K562 (cell line): ENCODE measurements at regions not wholly inside any gene's neighbourhood (a gene's known extent, or its start where the extent isn't known, plus 50 kb on each side); places are given as distances from the start of the nearest gene placed in this dataset.

ENCODE experiments used
- ATAC-seq: fragments of 200-7000 bp; cut with Tn5 transposase; 3 replicates; pipeline ENCODE4 v1.9.1; 2020; ENCODE audit warnings: moderate library complexity
- BruUV-seq: library from RNA; stranded (reverse); fragments of 400-500 nt; replicated peaks from 2 replicates; lab custom pipeline; 2021; lab: Mats Ljungman, UMichigan
- CTCF ChIA-PET: fragments of 300-600 bp; formaldehyde crosslinking; extraction: SDS; loops from one replicate; lab custom pipeline; 2021; ENCODE audit warnings: low intra/inter-chr PET ratio; lab: Yijun Ruan, JAX
- POLR2A ChIA-PET: fragments of 300-600, 350-650 bp; sonication (Branson Sonifier 250); formaldehyde crosslinking; extraction: SDS; loops from one replicate; lab custom pipeline; 2021; ENCODE audit warnings: antibody characterized with exemption, inconsistent platforms; lab: Yijun Ruan, JAX
- DNase-seq, 4 experiments: peaks; one replicate each; pipeline versions ENCODE4 v3.0.0 to v3.0.0-alpha.2; 2011 to 2018; ENCODE audit warnings: low spot score in 3 of 4, mixed read lengths in 3 of 4; ENCODE audit errors: extremely low read depth in 1 of 4
- FAIRE-seq: peaks from 2 replicates; lab custom pipeline; 2011; peaks lifted over from hg19 to GRCh38; lab: Jason Lieb, UNC
- H2AFZ ChIP-seq: 2 replicates; pipeline ENCODE4 v1.6.0; 2011; ENCODE audit warnings: low read depth, low read length, control low read depth, inconsistent platforms
- H3K27ac ChIP-seq: fragments of 200-600 bp; 3 replicates; pipeline ENCODE4 v1.8.0; 2011; ENCODE audit warnings: low read depth, mild to moderate bottlenecking, control low read depth, inconsistent platforms, low read length, moderate library complexity, mixed read lengths; ENCODE audit errors: extremely low read depth
- H3K27me3 ChIP-seq, 2 experiments: fragments of 300-600 bp in 1 of 2; 2 replicates in 1 of 2; 3 replicates in 1 of 2; pipeline versions ENCODE4 v1.6.0 to v1.8.0; 2011; ENCODE audit warnings: inconsistent platforms in 2 of 2, low read length in 2 of 2, mild to moderate bottlenecking in 1 of 2, mixed read lengths in 1 of 2, moderate library complexity in 1 of 2; ENCODE audit not compliant: control insufficient read depth in 2 of 2, insufficient read depth in 2 of 2
- H3K36me3 ChIP-seq: fragments of 300-600 bp; 3 replicates; pipeline ENCODE4 v1.8.0; 2011; ENCODE audit warnings: mild to moderate bottlenecking, low read length, inconsistent platforms; ENCODE audit not compliant: control insufficient read depth, insufficient read depth
- H3K4me1 ChIP-seq, 2 experiments: fragments of 200-600 bp in 1 of 2; replicated peaks in 1 of 2; 2 replicates in 1 of 2; 3 replicates in 1 of 2; pipeline versions ENCODE4 v1.5.1 to v1.8.0; 2011; ENCODE audit warnings: inconsistent platforms in 2 of 2, low read length in 2 of 2, mild to moderate bottlenecking in 1 of 2, mixed read lengths in 1 of 2, moderate library complexity in 1 of 2; ENCODE audit not compliant: control insufficient read depth in 2 of 2, insufficient read depth in 2 of 2
- H3K4me2 ChIP-seq: 2 replicates; pipeline ENCODE4 v1.6.1; 2011; ENCODE audit warnings: low read length, control low read depth, inconsistent platforms, mixed read lengths; ENCODE audit not compliant: insufficient read depth
- H3K4me3 ChIP-seq: fragments of 200-600 bp; sonication (generic), shearing (Covaris generic); 2 replicates; pipeline ENCODE4 v1.5.1; 2016; ENCODE audit warnings: control low read depth, inconsistent platforms
- H3K79me2 ChIP-seq: fragments of 200-600 bp; 3 replicates; pipeline ENCODE4 v1.8.0; 2011; ENCODE audit warnings: low read length, inconsistent platforms; ENCODE audit not compliant: control insufficient read depth, insufficient read depth
- H3K9ac ChIP-seq, 2 experiments: 2 replicates each; pipeline versions ENCODE4 v1.6.0 to v1.6.1; 2011; ENCODE audit warnings: low read depth in 2 of 2, low read length in 2 of 2, control low read depth in 1 of 2, inconsistent platforms in 1 of 2, mild to moderate bottlenecking in 1 of 2, mixed read lengths in 1 of 2; ENCODE audit not compliant: insufficient read depth in 1 of 2
- H3K9me1 ChIP-seq: one replicate; pipeline ENCODE4 v1.6.0; 2011; ENCODE audit warnings: inconsistent platforms, mild to moderate bottlenecking, low read length, moderate library complexity; ENCODE audit not compliant: control insufficient read depth, insufficient read depth
- H3K9me3 ChIP-seq: replicated peaks from 2 replicates; pipeline ENCODE4 v1.5.1; 2011; ENCODE audit warnings: low read depth, low read length, inconsistent platforms; ENCODE audit not compliant: control insufficient read depth, insufficient read depth
- H4K20me1 ChIP-seq: replicated peaks from 2 replicates; pipeline ENCODE4 v1.6.1; 2011; ENCODE audit warnings: low read length, inconsistent platforms, mixed read lengths; ENCODE audit not compliant: control insufficient read depth, insufficient read depth
- C11orf30 ChIP-seq: fragments of 450-650 bp; IDR thresholded peaks from 2 replicates; pipeline ENCODE4 v1.6.1; 2016; ENCODE audit warnings: low read depth, mild to moderate bottlenecking
- DMBX1 ChIP-seq: fragments of 250-450 bp; sonication (Bioruptor Pico); IDR thresholded peaks from 2 replicates; pipeline ENCODE4 v1.8.0; 2022; ENCODE audit warnings: inconsistent platforms, mild to moderate bottlenecking, moderate library complexity, borderline replicate concordance
- MAFF ChIP-seq: IDR thresholded peaks from 2 replicates; pipeline ENCODE4 v1.6.1; 2012; ENCODE audit warnings: low read length, improper control_type of control experiment
- NFE2 ChIP-seq: IDR thresholded peaks from 2 replicates; pipeline ENCODE4 v1.6.1; 2014; ENCODE audit warnings: antibody characterized with exemption, low read depth
- PCBP2 ChIP-seq: fragments of 200-400 bp; formaldehyde crosslinking; IDR thresholded peaks from 2 replicates; pipeline ENCODE4 v1.6.1; 2018; ENCODE audit warnings: low read length, low read depth, mild to moderate bottlenecking, moderate library complexity; ENCODE audit not compliant: poor library complexity, severe bottlenecking
- PHF21A ChIP-seq: fragments of 450-650 bp; IDR thresholded peaks from 2 replicates; pipeline ENCODE4 v1.6.1; 2017; ENCODE audit warnings: low read depth, borderline replicate concordance
- POLR3A ChIP-seq: IDR thresholded peaks from 2 replicates; pipeline ENCODE4 v1.6.1; 2011; ENCODE audit warnings: borderline replicate concordance, mild to moderate bottlenecking, moderate library complexity; ENCODE audit not compliant: insufficient read length, insufficient read depth; ENCODE audit errors: extremely low read depth
- TGIF2 ChIP-seq: sonication (generic); formaldehyde crosslinking; IDR thresholded peaks from 2 replicates; pipeline ENCODE4 v1.8.1; 2022; ENCODE audit warnings: mild to moderate bottlenecking, missing genetic modification reagents, moderate library complexity
- XRCC3 ChIP-seq: fragments of 450-650 bp; IDR thresholded peaks from 2 replicates; pipeline ENCODE4 v1.6.1; 2017; ENCODE audit warnings: mild to moderate bottlenecking, moderate library complexity
- ZNF316 ChIP-seq: fragments of 450-650 bp; IDR thresholded peaks from 2 replicates; pipeline ENCODE4 v1.6.1; 2016
- ZNF408 ChIP-seq: fragments of 250-450 bp; sonication (Bioruptor Pico); IDR thresholded peaks from 2 replicates; pipeline ENCODE4 v1.4.0; 2020; ENCODE audit warnings: low read depth, mild to moderate bottlenecking, moderate library complexity
- in situ Hi-C: fragments of 300-500 bp; cut with MboI; formaldehyde crosslinking; loops from 4 replicates; pipeline ENCODE4 v1.15.0; 2018; ENCODE audit warnings: inconsistent platforms, mixed read lengths
- intact Hi-C: fragments of 100-400 bp; cut with micrococcal nuclease; formaldehyde crosslinking; loops from 2 replicates; pipeline ENCODE4 v1.14.2; 2022
- TF ChIP-seq, protein P1 (sequence below): fragments of 250-450 bp; sonication (Bioruptor Pico); IDR thresholded peaks from 2 replicates; pipeline ENCODE4 v1.8.0; 2021; ENCODE audit warnings: borderline replicate concordance, mild to moderate bottlenecking, moderate library complexity; ENCODE audit not compliant: poor library complexity, severe bottlenecking
- TF ChIP-seq, protein P2 (sequence below), 2 experiments: fragments of 450-650 bp in 1 of 2; sonication (generic) in 1 of 2; formaldehyde crosslinking in 1 of 2; IDR thresholded peaks in 1 of 2; conservative IDR thresholded peaks in 1 of 2; 2 replicates each; pipeline versions ENCODE4 v1.6.1 to v1.8.1; 2016 to 2023; ENCODE audit warnings: mild to moderate bottlenecking in 2 of 2, moderate library complexity in 2 of 2, inconsistent platforms in 1 of 2, missing genetic modification reagents in 1 of 2

DNA sequence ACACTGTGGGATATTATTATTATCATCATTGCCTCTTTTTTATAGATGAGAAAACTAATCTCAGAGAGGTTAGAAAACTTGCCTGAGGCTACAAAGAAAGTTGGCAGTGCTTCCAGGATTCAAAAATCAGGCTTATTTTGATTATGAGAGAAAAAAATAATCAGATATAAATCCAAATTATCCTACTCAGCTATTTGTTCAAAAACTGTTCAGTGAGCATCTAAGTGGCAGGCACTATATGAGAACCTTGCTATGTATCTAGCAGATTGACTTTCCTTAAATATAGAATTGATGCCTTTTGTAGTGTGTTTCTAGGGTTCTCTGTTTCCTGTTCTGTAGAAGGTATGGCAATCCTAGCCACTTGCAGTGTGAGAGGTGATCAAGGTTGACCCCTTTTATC is 60.0 kb upstream of the SLC35B4 start:
- no peak overlapping the region for H3K9ac ChIP-seq
- H4K20me1 ChIP-seq = 0 out of 2 replicates have a peak, but pooled peaks cover 3% of the 10 kb centered on the region
- no TSS peak for BruUV-seq
- no peaks in the 10 kb centered on the region for H3K79me2 ChIP-seq
- FAIRE-seq (no peak), ATAC-seq (no peak), DNase-seq (no peak)
- H3K4me2 ChIP-seq = no peak overlapping the region
- peaks cover 19 to 26% of the 10 kb centered on the region in 2 experiments; a peak in 4 of 5 replicates for H3K27me3 ChIP-seq
- no peaks in the 10 kb centered on the region for H3K36me3 ChIP-seq
- H3K9me3 ChIP-seq = no peaks in the 10 kb centered on the region
- no peaks in the 10 kb centered on the region for H3K9me1 ChIP-seq
- ChIA-PET CTCF (no interaction called here), POLR2A (no interaction called here)
- no peak overlapping the region for H3K4me3 ChIP-seq
- no peak overlapping the region for H3K27ac ChIP-seq
- H3K4me1 ChIP-seq = no peaks in the 10 kb centered on the region
- intact Hi-C loops = no loop called here
- in situ Hi-C loops = no loop called here
- H2AFZ ChIP-seq = no peak overlapping the region
- TF ChIP-seq DMBX1 (no peak), C11orf30 (peak; percentile 19; the same call in 1 of the 2 replicates), NFE2 (no peak), XRCC3 (no peak), POLR3A (no peak), ZNF316 (peak; percentile 55; the same call in 1 of the 2 replicates), MAFF (peak; percentile 9; the same call in 1 of the 2 replicates), ZNF408 (CRISPR knock-in tag) (no peak), PCBP2 (no peak), PHF21A (no peak), TGIF2 (no peak)
- TF ChIP-seq, protein P1, sequence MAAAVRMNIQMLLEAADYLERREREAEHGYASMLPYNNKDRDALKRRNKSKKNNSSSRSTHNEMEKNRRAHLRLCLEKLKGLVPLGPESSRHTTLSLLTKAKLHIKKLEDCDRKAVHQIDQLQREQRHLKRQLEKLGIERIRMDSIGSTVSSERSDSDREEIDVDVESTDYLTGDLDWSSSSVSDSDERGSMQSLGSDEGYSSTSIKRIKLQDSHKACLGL (CRISPR knock-in tag) = no peak
- TF ChIP-seq, protein P2, sequence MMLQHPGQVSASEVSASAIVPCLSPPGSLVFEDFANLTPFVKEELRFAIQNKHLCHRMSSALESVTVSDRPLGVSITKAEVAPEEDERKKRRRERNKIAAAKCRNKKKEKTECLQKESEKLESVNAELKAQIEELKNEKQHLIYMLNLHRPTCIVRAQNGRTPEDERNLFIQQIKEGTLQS (IDR thresholded peaks at IDR 0.05) = no peak
- TF ChIP-seq, protein P2 (CRISPR knock-in tag; conservative IDR thresholded peaks at IDR 0.05) = no peak
